Transverse colon (tissue), 4 donors: ENCODE measurements at regions not wholly inside any gene's neighbourhood (a gene's known extent, or its start where the extent isn't known, plus 50 kb on each side); places are given as distances from the start of the nearest gene placed in this dataset.

Experiments
- DNase-seq: peaks from one replicate; pipeline ENCODE4 v3.0.0-alpha.2; 2019
- H3K27ac ChIP-seq, 4 donors: fragments of 200-600 bp; sonication (generic); 2 replicates each; pipeline ENCODE4 v1.5.1; 2016 to 2018; ENCODE audit warnings: inconsistent platforms in 4 of 4
- H3K27me3 ChIP-seq: fragments of 200-600 bp; sonication (generic); 2 replicates; pipeline ENCODE4 v1.5.1; 2017; ENCODE audit warnings: inconsistent platforms
- H3K36me3 ChIP-seq, 4 donors: fragments of 200-600 bp; sonication (generic); 2 replicates each; pipeline ENCODE4 v1.5.1; 2017 to 2019; ENCODE audit warnings: inconsistent platforms in 4 of 4
- H3K4me1 ChIP-seq, 4 donors: fragments of 200-600 bp; sonication (generic); 2 replicates each; pipeline ENCODE4 v1.5.1; 2017 to 2020; ENCODE audit warnings: inconsistent platforms in 4 of 4
- H3K4me3 ChIP-seq, 4 donors: fragments of 200-600 bp; sonication (generic); 1 replicate in 1 of 4; 2 replicates in 3 of 4; pipeline versions ENCODE4 v1.5.1 to v1.6.1; 2017 to 2019; ENCODE audit warnings: inconsistent platforms in 4 of 4
- H3K9me3 ChIP-seq, 2 donors: fragments of 200-600 bp; sonication (generic); 2 replicates each; pipeline ENCODE4 v1.5.1; 2017 to 2019; ENCODE audit warnings: inconsistent platforms in 2 of 2
- EP300 ChIP-seq: sonication (generic); formaldehyde crosslinking; IDR thresholded peaks from one replicate; pipeline ENCODE4 v1.6.1; 2017; ENCODE audit warnings: antibody characterized with exemption, low read depth
- POLR2A ChIP-seq: fragments of 450-650 bp; IDR thresholded peaks from one replicate; pipeline ENCODE4 v1.6.1; 2016; ENCODE audit warnings: antibody characterized with exemption, mild to moderate bottlenecking, moderate library complexity
- POLR2AphosphoS5 ChIP-seq, 3 donors: sonication (generic); formaldehyde crosslinking; IDR thresholded peaks; one replicate each; pipeline ENCODE4 v1.6.1; 2016; ENCODE audit warnings: antibody characterized with exemption in 3 of 3
- WGBS, 2 donors: methylation state at CpG; one replicate each; pipeline ENCODE4 v1.1.5; 2018; ENCODE audit warnings: low coverage in 1 of 2; 5-methylcytosine and 5-hydroxymethylcytosine counted together
- in situ Hi-C, 4 donors: fragments of 200-750 bp; cut with MboI; loops; one replicate each; pipeline versions ENCODE4 v1.15.0 to v1.15.1; 2017; ENCODE audit warnings: low sequenced_read_pairs in 3 of 4, low pct_ligation_motif_present in 1 of 4, low pct_unique_long_range_greater_than_20kb in 1 of 4
- intact Hi-C: fragments of 100-400 bp; cut with DNase I; formaldehyde crosslinking; loops from one replicate; pipeline ENCODE4 v1.15.1; 2023; ENCODE audit warnings: low total_unique reads
- TF ChIP-seq, protein P1 (sequence below), 5 experiments: fragments of 200-600 bp in 3 of 5; fragments of 450-650 bp in 2 of 5; sonication (generic) in 3 of 5; IDR thresholded peaks; 1 replicate in 2 of 5; 2 replicates in 3 of 5; pipeline ENCODE4 v1.5.1; 2016 to 2017; ENCODE audit warnings: antibody characterized with exemption in 5 of 5, inconsistent platforms in 3 of 5, mild to moderate bottlenecking in 2 of 5, moderate library complexity in 1 of 5

DNA sequence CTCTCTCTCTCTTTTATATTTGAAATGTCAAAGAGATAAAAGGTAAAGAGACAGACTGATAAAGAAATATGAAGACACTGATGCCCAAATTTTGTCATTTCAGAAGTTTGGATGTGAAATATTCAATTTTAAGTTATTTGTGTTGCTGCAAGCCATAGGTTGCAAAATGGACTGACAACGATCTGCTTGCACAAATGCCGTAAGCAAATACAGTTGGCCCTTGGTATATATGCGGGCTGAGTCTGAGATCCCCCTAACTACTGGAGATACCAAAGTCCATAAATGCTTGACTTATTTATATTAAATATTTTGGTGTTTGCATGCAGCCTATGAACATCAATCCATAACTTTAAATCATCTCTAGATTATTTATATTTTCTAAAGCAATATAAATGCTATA, 1459.1 kb upstream of the ALCAM start:
- Histone ChIP-seq H3K27me3 (no peaks in the 10 kb centered on the region), H3K4me1 (no peaks in the 10 kb centered on the region), H3K36me3 (no peaks in the 10 kb centered on the region), H3K27ac (no peak overlapping the region), H3K4me3 (no peak overlapping the region), H3K9me3 (no peaks in the 10 kb centered on the region)
- no peak for DNase-seq
- intact Hi-C loops (no loop called here), in situ Hi-C loops (no loop called here)
- 94 to 96% methylated on average over 3 of the region's 3 CpGs for WGBS, 2 donors
- TF ChIP-seq EP300 (no peak), POLR2AphosphoS5 (IDR thresholded peaks at IDR 0.05) (no peak), POLR2A (no peak)
- TF ChIP-seq, protein P1, sequence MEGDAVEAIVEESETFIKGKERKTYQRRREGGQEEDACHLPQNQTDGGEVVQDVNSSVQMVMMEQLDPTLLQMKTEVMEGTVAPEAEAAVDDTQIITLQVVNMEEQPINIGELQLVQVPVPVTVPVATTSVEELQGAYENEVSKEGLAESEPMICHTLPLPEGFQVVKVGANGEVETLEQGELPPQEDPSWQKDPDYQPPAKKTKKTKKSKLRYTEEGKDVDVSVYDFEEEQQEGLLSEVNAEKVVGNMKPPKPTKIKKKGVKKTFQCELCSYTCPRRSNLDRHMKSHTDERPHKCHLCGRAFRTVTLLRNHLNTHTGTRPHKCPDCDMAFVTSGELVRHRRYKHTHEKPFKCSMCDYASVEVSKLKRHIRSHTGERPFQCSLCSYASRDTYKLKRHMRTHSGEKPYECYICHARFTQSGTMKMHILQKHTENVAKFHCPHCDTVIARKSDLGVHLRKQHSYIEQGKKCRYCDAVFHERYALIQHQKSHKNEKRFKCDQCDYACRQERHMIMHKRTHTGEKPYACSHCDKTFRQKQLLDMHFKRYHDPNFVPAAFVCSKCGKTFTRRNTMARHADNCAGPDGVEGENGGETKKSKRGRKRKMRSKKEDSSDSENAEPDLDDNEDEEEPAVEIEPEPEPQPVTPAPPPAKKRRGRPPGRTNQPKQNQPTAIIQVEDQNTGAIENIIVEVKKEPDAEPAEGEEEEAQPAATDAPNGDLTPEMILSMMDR (IDR thresholded peaks at IDR 0.05) = no peak

DNA sequence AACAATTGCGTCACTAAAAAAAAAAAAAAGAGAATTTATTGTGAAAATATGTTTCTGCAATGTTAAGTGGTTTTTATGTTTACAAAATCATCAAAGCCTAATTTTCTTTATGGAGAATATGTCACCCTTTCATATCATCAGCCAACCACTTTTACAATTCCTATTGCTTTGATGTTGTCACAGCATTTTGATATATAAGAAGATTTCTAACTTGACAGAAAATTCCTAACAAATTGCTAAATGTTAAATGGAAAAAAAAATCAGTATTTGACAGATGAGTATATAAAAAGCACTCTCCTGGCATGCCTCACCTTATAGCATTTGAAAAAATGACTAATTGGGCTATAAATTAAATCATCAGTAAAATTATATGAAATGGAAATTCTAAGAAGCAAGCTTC, 1457.3 kb upstream of the ALCAM start:
- Histone ChIP-seq H3K27ac (no peak overlapping the region), H3K4me3 (no peak overlapping the region), H3K36me3 (no peaks in the 10 kb centered on the region), H3K9me3 (no peaks in the 10 kb centered on the region), H3K4me1 (no peaks in the 10 kb centered on the region), H3K27me3 (no peaks in the 10 kb centered on the region)
- 83 to 88% methylated on average over 1 of the region's 1 CpG for WGBS, 2 donors
- no peak for TF ChIP-seq POLR2AphosphoS5 (IDR thresholded peaks at IDR 0.05)
- TF ChIP-seq POLR2A = no peak
- TF ChIP-seq, protein P1 (IDR thresholded peaks at IDR 0.05) = no peak
- TF ChIP-seq EP300 = no peak
- in situ Hi-C loops (no loop called here), intact Hi-C loops (no loop called here)
- no peak for DNase-seq

DNA sequence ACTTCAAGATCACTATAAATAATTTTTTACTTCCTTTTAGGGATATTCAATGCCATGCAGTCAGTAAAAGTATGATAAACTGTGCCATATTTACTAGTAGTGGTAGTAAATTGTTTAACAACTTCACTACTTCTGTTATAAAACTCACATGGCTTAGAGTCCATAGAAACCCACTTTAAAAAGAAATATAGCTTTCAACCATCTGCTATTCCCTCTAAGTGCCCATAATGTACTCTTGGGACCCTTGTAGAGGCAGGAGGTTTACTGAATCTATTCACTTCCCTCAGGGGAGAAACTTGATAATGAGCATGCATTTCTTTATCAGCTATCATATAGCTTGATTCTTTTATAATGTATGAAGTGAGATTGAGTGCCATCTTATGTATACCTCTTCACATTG, 1448.4 kb upstream of the ALCAM start:
- no peaks in the 10 kb centered on the region for H3K9me3 ChIP-seq
- H3K4me1 ChIP-seq = no peaks in the 10 kb centered on the region
- TF ChIP-seq, protein P1 (IDR thresholded peaks at IDR 0.05) = no peak
- TF ChIP-seq EP300 = no peak
- no peak for TF ChIP-seq POLR2AphosphoS5 (IDR thresholded peaks at IDR 0.05)
- no peak for TF ChIP-seq POLR2A
- in situ Hi-C loops = no loop called here
- no peak overlapping the region for H3K4me3 ChIP-seq
- H3K36me3 ChIP-seq = no peaks in the 10 kb centered on the region
- H3K27me3 ChIP-seq = no peaks in the 10 kb centered on the region
- intact Hi-C loops = no loop called here
- H3K27ac ChIP-seq = no peak overlapping the region
- no peak for DNase-seq

DNA sequence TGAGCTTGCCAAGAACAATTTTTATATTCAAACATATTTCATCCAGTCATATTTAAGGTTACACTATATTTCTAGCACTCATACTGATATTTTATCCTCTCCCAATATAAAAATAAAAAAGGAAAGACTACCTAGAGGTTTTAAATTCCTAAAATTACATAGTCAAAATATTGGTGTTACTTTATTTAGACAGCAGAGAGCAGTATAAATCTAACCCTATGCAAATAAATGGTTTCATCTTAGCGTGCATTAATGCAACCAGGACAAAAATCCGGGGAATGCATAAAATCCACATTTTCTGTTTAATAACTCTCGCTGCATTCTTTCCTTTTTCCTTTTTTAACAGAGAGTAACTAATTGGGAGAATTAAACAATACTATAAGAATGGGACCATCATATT, 1447.4 kb upstream of the ALCAM start:
- 52 to 72% methylated on average over 3 of the region's 3 CpGs for WGBS, 2 donors
- Histone ChIP-seq H3K27me3 (no peaks in the 10 kb centered on the region), H3K4me1 (no peaks in the 10 kb centered on the region), H3K9me3 (no peaks in the 10 kb centered on the region), H3K27ac (no peak overlapping the region), H3K4me3 (no peak overlapping the region), H3K36me3 (no peaks in the 10 kb centered on the region)
- in situ Hi-C loops (no loop called here), intact Hi-C loops (no loop called here)
- no peak for DNase-seq
- TF ChIP-seq, protein P1 (IDR thresholded peaks at IDR 0.05) = no peak
- TF ChIP-seq POLR2AphosphoS5 (IDR thresholded peaks at IDR 0.05) (no peak), POLR2A (no peak), EP300 (no peak)
